Keratinocyte (primary cell): ENCODE measurements at regions not wholly inside any gene's neighbourhood (a gene's known extent, or its start where the extent isn't known, plus 50 kb on each side); places are given as distances from the start of the nearest gene placed in this dataset.

Experiments
- DNase-seq: peaks from one replicate; pipeline ENCODE4 v3.0.0-alpha.2; 2011; ENCODE audit warnings: low read depth, missing footprints, low spot score
- FAIRE-seq: peaks from 2 replicates; lab custom pipeline; 2011; peaks lifted over from hg19 to GRCh38; lab: Jason Lieb, UNC
- H2AFZ ChIP-seq: 2 replicates; pipeline ENCODE4 v1.6.0; 2012; ENCODE audit warnings: low read length, control low read depth, inconsistent platforms; ENCODE audit not compliant: control insufficient read depth
- H3K27ac ChIP-seq: 2 replicates; pipeline ENCODE4 v1.5.1; 2011; ENCODE audit warnings: low read length; ENCODE audit not compliant: control insufficient read depth, insufficient read depth
- H3K27me3 ChIP-seq: 3 replicates; pipeline ENCODE4 v1.6.0; 2011; ENCODE audit warnings: low read length; ENCODE audit not compliant: control insufficient read depth, insufficient read depth; ENCODE audit errors: extremely low read depth
- H3K36me3 ChIP-seq, 2 experiments: 2 replicates in 1 of 2; 3 replicates in 1 of 2; pipeline ENCODE4 v1.5.1; 2011; ENCODE audit warnings: low read length in 2 of 2, mild to moderate bottlenecking in 1 of 2; ENCODE audit not compliant: control insufficient read depth in 2 of 2, insufficient read depth in 2 of 2; ENCODE audit errors: extremely low read depth in 1 of 2
- H3K4me1 ChIP-seq: 3 replicates; pipeline ENCODE4 v1.5.1; 2011; ENCODE audit warnings: low read length; ENCODE audit not compliant: control insufficient read depth, insufficient read depth; ENCODE audit errors: extremely low read depth
- H3K4me2 ChIP-seq: 3 replicates; pipeline ENCODE4 v1.6.0; 2011; ENCODE audit warnings: low read depth, low read length; ENCODE audit not compliant: control insufficient read depth, insufficient read depth; ENCODE audit errors: extremely low read depth
- H3K4me3 ChIP-seq, 3 experiments: fragments of 200-600 bp in 1 of 3; sonication (generic) in 1 of 3; 2 replicates in 2 of 3; 3 replicates in 1 of 3; pipeline ENCODE4 v1.5.1; 2011 to 2016; ENCODE audit warnings: low read length in 3 of 3, mild to moderate bottlenecking in 3 of 3, control low read depth in 2 of 3, inconsistent platforms in 1 of 3, low read depth in 1 of 3, mixed read lengths in 1 of 3, mixed run types in 1 of 3, moderate library complexity in 1 of 3; ENCODE audit not compliant: control insufficient read depth in 2 of 3, insufficient read depth in 2 of 3; ENCODE audit errors: extremely low read depth in 1 of 3
- H3K79me2 ChIP-seq: 2 replicates; pipeline ENCODE4 v1.6.0; 2012; ENCODE audit warnings: low read length; ENCODE audit not compliant: control insufficient read depth, insufficient read depth
- H3K9ac ChIP-seq: 3 replicates; pipeline ENCODE4 v1.6.0; 2011; ENCODE audit warnings: low read length; ENCODE audit not compliant: control insufficient read depth, insufficient read depth; ENCODE audit errors: extremely low read depth
- H3K9me1 ChIP-seq: 3 replicates; pipeline ENCODE4 v1.6.0; 2011; ENCODE audit warnings: low read length; ENCODE audit not compliant: control insufficient read depth, insufficient read depth; ENCODE audit errors: extremely low read depth
- H3K9me3 ChIP-seq: 2 replicates; pipeline ENCODE4 v1.5.1; 2012; ENCODE audit warnings: low read depth, low read length; ENCODE audit not compliant: control insufficient read depth
- H4K20me1 ChIP-seq: 3 replicates; pipeline ENCODE4 v1.6.0; 2011; ENCODE audit warnings: low read length; ENCODE audit not compliant: control insufficient read depth, insufficient read depth; ENCODE audit errors: extremely low read depth
- EZH2 ChIP-seq: IDR thresholded peaks from one replicate; pipeline ENCODE4 v1.6.1; 2012; ENCODE audit warnings: inconsistent platforms, mild to moderate bottlenecking, low read length, moderate library complexity
- dilution Hi-C: fragments of 300-500 bp; cut with MboI; formaldehyde crosslinking; loops from one replicate; pipeline ENCODE4 v1.7.0; 2020; ENCODE audit warnings: low sequenced_read_pairs; ENCODE audit not compliant: extremely low pct_ligation_motif_present
- TF ChIP-seq, protein P1 (sequence below), 3 experiments: IDR thresholded peaks in 1 of 3; conservative IDR thresholded peaks in 1 of 3; optimal IDR thresholded peaks in 1 of 3; 2 replicates in 2 of 3; 3 replicates in 1 of 3; pipeline versions ENCODE3 to v1.5.1; 2011; ENCODE audit warnings: low read length in 3 of 3, mild to moderate bottlenecking in 3 of 3, moderate library complexity in 2 of 3, control low read depth in 1 of 3, inconsistent platforms in 1 of 3; ENCODE audit not compliant: insufficient read depth in 2 of 3; ENCODE audit errors: extremely low read depth in 1 of 3

DNA sequence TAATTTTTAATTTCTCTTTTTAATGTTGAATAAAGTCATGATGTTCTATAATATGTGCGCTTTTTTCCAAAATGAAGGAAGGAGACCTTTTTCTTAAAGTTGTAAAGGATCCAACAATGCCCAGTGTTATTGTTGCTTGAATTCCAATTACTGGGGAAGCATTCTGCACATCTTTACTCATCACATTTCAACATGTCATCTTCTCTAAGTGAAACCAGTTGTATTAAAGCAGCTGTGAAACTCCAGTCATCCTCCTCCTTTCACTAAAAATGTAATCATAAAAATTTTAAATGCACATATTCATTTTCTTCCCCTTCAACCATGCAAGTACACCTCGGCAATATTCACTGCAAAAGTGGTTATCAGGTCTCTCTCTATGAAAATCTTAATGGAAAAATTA lies 722.7 kb downstream of the TSN start:
- H3K4me2 ChIP-seq, result no peak overlapping the region
- no peaks in the 10 kb centered on the region for H3K4me1 ChIP-seq
- no peaks in the 10 kb centered on the region for H4K20me1 ChIP-seq
- DNase-seq (no peak), FAIRE-seq (no peak)
- dilution Hi-C loops, result no loop called here
- TF ChIP-seq EZH2, result no peak
- TF ChIP-seq, protein P1, sequence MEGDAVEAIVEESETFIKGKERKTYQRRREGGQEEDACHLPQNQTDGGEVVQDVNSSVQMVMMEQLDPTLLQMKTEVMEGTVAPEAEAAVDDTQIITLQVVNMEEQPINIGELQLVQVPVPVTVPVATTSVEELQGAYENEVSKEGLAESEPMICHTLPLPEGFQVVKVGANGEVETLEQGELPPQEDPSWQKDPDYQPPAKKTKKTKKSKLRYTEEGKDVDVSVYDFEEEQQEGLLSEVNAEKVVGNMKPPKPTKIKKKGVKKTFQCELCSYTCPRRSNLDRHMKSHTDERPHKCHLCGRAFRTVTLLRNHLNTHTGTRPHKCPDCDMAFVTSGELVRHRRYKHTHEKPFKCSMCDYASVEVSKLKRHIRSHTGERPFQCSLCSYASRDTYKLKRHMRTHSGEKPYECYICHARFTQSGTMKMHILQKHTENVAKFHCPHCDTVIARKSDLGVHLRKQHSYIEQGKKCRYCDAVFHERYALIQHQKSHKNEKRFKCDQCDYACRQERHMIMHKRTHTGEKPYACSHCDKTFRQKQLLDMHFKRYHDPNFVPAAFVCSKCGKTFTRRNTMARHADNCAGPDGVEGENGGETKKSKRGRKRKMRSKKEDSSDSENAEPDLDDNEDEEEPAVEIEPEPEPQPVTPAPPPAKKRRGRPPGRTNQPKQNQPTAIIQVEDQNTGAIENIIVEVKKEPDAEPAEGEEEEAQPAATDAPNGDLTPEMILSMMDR (optimal IDR thresholded peaks at IDR 0.05 in 1 of 3, IDR thresholded peaks at IDR 0.05 in 1 of 3, conservative IDR thresholded peaks at IDR 0.05 in 1 of 3; ENCODE audit: extremely low read depth in 1 of 3, insufficient read depth in 2 of 3, low read length in 3 of 3), result no peak
- H2AFZ ChIP-seq, result no peak overlapping the region
- no peak overlapping the region for H3K9ac ChIP-seq
- no peaks in the 10 kb centered on the region for H3K27me3 ChIP-seq
- no peak overlapping the region for H3K27ac ChIP-seq
- no peak overlapping the region for H3K4me3 ChIP-seq
- H3K36me3 ChIP-seq, result no peaks in the 10 kb centered on the region
- no peaks in the 10 kb centered on the region for H3K9me1 ChIP-seq
- no peaks in the 10 kb centered on the region for H3K9me3 ChIP-seq
- no peaks in the 10 kb centered on the region for H3K79me2 ChIP-seq

DNA sequence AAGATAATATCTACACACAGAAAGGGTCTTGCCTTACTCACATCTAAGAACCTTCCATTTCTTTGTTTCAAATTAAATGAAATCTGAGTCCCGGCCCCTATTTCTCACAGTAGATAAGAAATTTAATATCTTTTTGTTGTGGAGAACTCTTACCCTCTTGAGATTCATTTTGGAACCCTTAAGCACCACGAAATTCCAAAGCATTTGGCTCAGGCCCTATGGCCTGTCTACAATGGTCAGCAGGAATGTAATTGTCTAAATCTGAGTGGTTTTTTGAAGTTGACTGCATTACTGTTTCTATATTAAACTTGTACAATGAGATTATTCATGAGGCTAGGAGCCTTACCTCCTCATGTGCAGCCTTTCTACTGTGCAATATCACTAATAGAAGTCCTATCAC lies 723.3 kb downstream of the TSN start:
- Histone ChIP-seq H3K9ac (no peak overlapping the region), H3K4me2 (no peak overlapping the region), H3K4me1 (no peaks in the 10 kb centered on the region), H3K27ac (no peak overlapping the region), H3K9me3 (no peaks in the 10 kb centered on the region), H3K4me3 (no peak overlapping the region), H4K20me1 (no peaks in the 10 kb centered on the region), H3K27me3 (no peaks in the 10 kb centered on the region), H3K9me1 (no peaks in the 10 kb centered on the region), H3K79me2 (no peaks in the 10 kb centered on the region), H2AFZ (no peak overlapping the region), H3K36me3 (no peaks in the 10 kb centered on the region)
- DNase-seq, result no peak
- no peak for FAIRE-seq
- dilution Hi-C loops, result no loop called here
- TF ChIP-seq, protein P1 (optimal IDR thresholded peaks at IDR 0.05 in 1 of 3, IDR thresholded peaks at IDR 0.05 in 1 of 3, conservative IDR thresholded peaks at IDR 0.05 in 1 of 3; ENCODE audit: extremely low read depth in 1 of 3, insufficient read depth in 2 of 3, low read length in 3 of 3), result no peak
- TF ChIP-seq EZH2, result no peak
